ENCODE measurements at regions not wholly inside any gene's neighbourhood (a gene's known extent, or its start where the extent isn't known, plus 50 kb on each side); places are given as distances from the start of the nearest gene placed in this dataset.

DNA sequence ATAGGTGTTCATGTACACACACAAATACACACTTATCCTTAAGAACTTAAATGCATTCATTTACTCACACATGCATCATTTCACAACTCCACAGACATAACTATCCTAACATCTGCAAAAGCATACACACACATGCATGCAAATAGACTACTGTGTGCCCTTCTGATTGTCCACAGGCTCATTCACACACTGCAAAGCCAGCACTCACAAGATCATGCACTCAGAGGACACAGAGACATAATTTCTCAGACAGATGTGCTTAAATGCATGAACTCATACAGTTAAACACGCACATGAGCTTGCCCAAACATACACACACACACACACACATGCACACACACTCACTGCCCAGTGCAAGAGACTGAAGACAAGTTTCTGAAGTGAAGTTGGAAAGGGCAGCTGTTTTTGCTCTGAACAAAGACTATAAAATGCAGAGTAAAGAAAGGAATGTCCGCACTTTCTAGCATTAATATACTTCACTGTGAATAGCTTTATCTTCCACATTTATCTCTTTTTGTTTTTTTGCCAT, 1018.0 kb upstream of the HS3ST1 start:
- ChIA-PET POLR2A (ENCODE audit: unreplicated experiment) (no interaction called here), CTCF (no interaction called here)
- H3K27ac ChIP-seq = no peak overlapping the region
- H3K4me3 ChIP-seq = no peak overlapping the region
- H4K20me1 ChIP-seq (ENCODE audit: insufficient read depth) = no peaks in the 10 kb centered on the region
- no peaks in the 10 kb centered on the region for H3K27me3 ChIP-seq (ENCODE audit: insufficient read depth, low read depth)
- H3K79me2 ChIP-seq (ENCODE audit: low read depth) = no peaks in the 10 kb centered on the region
- TF ChIP-seq, protein P1, sequence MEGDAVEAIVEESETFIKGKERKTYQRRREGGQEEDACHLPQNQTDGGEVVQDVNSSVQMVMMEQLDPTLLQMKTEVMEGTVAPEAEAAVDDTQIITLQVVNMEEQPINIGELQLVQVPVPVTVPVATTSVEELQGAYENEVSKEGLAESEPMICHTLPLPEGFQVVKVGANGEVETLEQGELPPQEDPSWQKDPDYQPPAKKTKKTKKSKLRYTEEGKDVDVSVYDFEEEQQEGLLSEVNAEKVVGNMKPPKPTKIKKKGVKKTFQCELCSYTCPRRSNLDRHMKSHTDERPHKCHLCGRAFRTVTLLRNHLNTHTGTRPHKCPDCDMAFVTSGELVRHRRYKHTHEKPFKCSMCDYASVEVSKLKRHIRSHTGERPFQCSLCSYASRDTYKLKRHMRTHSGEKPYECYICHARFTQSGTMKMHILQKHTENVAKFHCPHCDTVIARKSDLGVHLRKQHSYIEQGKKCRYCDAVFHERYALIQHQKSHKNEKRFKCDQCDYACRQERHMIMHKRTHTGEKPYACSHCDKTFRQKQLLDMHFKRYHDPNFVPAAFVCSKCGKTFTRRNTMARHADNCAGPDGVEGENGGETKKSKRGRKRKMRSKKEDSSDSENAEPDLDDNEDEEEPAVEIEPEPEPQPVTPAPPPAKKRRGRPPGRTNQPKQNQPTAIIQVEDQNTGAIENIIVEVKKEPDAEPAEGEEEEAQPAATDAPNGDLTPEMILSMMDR (conservative IDR thresholded peaks at IDR 0.05) = no peak
- TF ChIP-seq EZH2 (IDR thresholded peaks at IDR 0.05; ENCODE audit: low read depth) = no peak
- H3K36me3 ChIP-seq (ENCODE audit: low read depth) = no peaks in the 10 kb centered on the region
- no peak overlapping the region for H3K4me2 ChIP-seq
- H3K9me3 ChIP-seq (ENCODE audit: insufficient read depth, low read depth) = no peaks in the 10 kb centered on the region
- no peaks in the 10 kb centered on the region for H3K4me1 ChIP-seq (replicated peaks; ENCODE audit: insufficient read depth)
- intact Hi-C loops (cut with micrococcal nuclease; ENCODE audit: unreplicated experiment) = no loop called here
- no peak overlapping the region for H2AFZ ChIP-seq
- H3K9me2 ChIP-seq (ENCODE audit: insufficient read depth) = no peaks in the 10 kb centered on the region
- no peaks in the 10 kb centered on the region for H3F3A ChIP-seq (ENCODE audit: insufficient read depth, low read depth)
- BruUV-seq (replicated peaks) = no TSS peak
- DNase-seq = no peak

DNA sequence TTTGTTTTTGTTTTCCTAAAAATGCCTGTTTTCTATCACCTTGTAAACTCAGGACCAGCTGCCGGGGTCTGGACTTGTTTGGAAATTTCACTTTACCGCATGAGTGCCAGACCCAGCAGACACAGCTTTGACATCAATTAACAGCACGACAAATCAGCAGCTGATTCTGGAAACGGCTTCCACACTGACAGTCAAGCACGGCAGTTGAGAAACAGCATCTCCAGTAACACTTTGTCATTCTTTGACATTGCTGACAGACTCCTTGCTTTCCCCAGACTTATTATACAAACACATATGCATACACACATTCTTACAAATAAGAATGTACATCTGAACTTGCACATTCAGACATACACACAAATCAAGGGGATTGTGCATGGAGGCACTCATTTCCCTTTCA, 1017.6 kb upstream of the HS3ST1 start:
- H3K79me2 ChIP-seq (ENCODE audit: low read depth) = no peaks in the 10 kb centered on the region
- CTCF ChIA-PET = no interaction called here
- TF ChIP-seq, protein P1 (conservative IDR thresholded peaks at IDR 0.05) = no peak
- TF ChIP-seq EZH2 (IDR thresholded peaks at IDR 0.05; ENCODE audit: low read depth) = no peak
- no peak overlapping the region for H2AFZ ChIP-seq
- H3K36me3 ChIP-seq (ENCODE audit: low read depth) = no peaks in the 10 kb centered on the region
- H3K9me2 ChIP-seq (ENCODE audit: insufficient read depth) = no peaks in the 10 kb centered on the region
- BruUV-seq (replicated peaks) = no TSS peak
- intact Hi-C loops (cut with micrococcal nuclease; ENCODE audit: unreplicated experiment) = no loop called here
- no peaks in the 10 kb centered on the region for H4K20me1 ChIP-seq (ENCODE audit: insufficient read depth)
- H3K9me3 ChIP-seq (ENCODE audit: insufficient read depth, low read depth) = no peaks in the 10 kb centered on the region
- H3K4me1 ChIP-seq (replicated peaks; ENCODE audit: insufficient read depth) = no peaks in the 10 kb centered on the region
- no peak overlapping the region for H3K4me3 ChIP-seq
- no peak overlapping the region for H3K27ac ChIP-seq
- no peaks in the 10 kb centered on the region for H3F3A ChIP-seq (ENCODE audit: insufficient read depth, low read depth)
- H3K4me2 ChIP-seq = no peak overlapping the region
- POLR2A ChIA-PET (ENCODE audit: unreplicated experiment) = no interaction called here
- no peak for DNase-seq
- no peaks in the 10 kb centered on the region for H3K27me3 ChIP-seq (ENCODE audit: insufficient read depth, low read depth)

DNA sequence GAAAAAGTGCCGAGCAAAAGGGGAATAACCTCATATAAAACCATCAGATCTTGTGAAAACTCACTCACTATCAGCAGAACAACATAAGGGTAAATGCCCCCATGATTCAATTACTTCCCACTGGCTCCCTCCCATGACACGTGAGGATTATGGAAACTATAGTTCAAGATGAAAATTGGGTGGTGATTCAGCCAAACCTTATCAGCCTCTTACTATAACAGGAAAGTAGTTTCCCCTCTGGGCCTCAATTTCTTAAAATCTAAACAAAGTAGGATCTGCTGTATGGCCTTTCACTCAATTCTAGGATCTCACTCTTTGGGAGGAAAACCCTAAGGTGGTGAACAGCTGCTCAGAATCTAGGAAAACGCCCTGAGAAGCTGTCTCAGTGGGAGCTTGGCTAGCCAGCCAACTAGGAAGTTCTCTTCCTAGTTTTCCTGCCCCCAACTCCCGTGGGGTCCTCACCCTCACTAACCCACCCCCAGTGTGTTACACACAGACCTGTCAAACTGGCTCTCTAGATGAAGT, 1017.1 kb upstream of the HS3ST1 start:
- no peak for DNase-seq
- no peaks in the 10 kb centered on the region for H3K27me3 ChIP-seq (ENCODE audit: insufficient read depth, low read depth)
- CTCF ChIA-PET = no interaction called here

More for the DNA sequence above, 1017.1 kb upstream of the HS3ST1 start:
- Histone ChIP-seq H3K9me2 (ENCODE audit: insufficient read depth) (no peaks in the 10 kb centered on the region), H3K79me2 (ENCODE audit: low read depth) (no peaks in the 10 kb centered on the region), H3K36me3 (ENCODE audit: low read depth) (no peaks in the 10 kb centered on the region), H3F3A (ENCODE audit: insufficient read depth, low read depth) (no peaks in the 10 kb centered on the region), H3K4me2 (no peak overlapping the region), H4K20me1 (ENCODE audit: insufficient read depth) (no peaks in the 10 kb centered on the region), H3K9me3 (ENCODE audit: insufficient read depth, low read depth) (no peaks in the 10 kb centered on the region), H3K4me1 (replicated peaks; ENCODE audit: insufficient read depth) (no peaks in the 10 kb centered on the region), H3K4me3 (no peak overlapping the region), H2AFZ (no peak overlapping the region), H3K27ac (no peak overlapping the region)
- POLR2A ChIA-PET (ENCODE audit: unreplicated experiment) = no interaction called here
- intact Hi-C loops (cut with micrococcal nuclease; ENCODE audit: unreplicated experiment) = no loop called here
- TF ChIP-seq, protein P1 (conservative IDR thresholded peaks at IDR 0.05) = no peak
- TF ChIP-seq EZH2 (IDR thresholded peaks at IDR 0.05; ENCODE audit: low read depth) = no peak
- no TSS peak for BruUV-seq (replicated peaks)

All from PC-9 (cell line).